ENCODE measurements at regions not wholly inside any gene's neighbourhood (a gene's known extent, or its start where the extent isn't known, plus 50 kb on each side); places are given as distances from the start of the nearest gene placed in this dataset.
A peak's percentile ranks its signal among the peaks of the same experiment; 100 is the strongest.

GRCh38 chr5:18050776-18051175, 416.5 kb downstream of the TAF11L14 start:
- no peak for DNase-seq

DNA sequence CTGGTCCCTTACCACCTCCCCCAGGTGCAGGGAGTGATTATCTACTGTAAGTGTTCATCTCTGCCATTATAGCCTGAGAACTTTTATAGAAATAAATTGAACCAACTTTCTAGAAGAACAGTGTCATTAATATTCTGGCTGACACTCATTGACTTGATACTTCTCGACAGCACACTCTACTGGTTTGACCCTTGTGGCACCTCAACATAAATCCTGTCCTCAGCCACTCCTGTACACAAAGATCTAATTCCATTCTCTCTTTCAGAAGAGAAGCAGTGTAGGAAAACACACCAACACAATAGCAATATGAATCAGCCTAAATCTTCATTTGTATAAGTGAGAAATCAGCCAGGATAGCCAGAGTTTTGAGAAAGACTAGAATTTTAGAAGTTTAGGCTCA, 417.7 kb downstream of the TAF11L14 start:
- DNase-seq, result no peak

GRCh38 chr5:18052569-18052968, 418.3 kb downstream of the TAF11L14 start:
- no peak for DNase-seq

DNA sequence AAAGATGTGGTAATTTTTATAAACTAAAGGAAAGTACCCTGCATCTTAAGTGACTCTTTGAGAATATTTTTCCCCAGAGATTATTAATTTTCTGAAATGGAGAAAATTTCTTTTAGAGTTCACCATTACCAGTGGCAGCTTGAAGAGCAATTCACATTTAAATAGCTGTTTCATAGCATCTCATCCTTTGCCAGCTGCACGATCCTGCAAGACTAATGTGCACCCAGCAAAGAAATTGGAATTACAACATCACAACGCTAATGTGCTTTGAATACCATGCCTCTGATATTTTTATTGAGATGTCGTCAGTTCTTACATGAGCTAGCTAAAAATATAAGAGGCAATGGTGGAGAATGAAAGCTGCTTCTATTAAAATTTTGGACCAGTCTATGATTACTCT, 423.5 kb downstream of the TAF11L14 start:
- DNase-seq, result no peak

- no peak for DNase-seq
These were observed 433.4 kb downstream of the TAF11L14 start for GRCh38 chr5:18067615-18068014.

DNA sequence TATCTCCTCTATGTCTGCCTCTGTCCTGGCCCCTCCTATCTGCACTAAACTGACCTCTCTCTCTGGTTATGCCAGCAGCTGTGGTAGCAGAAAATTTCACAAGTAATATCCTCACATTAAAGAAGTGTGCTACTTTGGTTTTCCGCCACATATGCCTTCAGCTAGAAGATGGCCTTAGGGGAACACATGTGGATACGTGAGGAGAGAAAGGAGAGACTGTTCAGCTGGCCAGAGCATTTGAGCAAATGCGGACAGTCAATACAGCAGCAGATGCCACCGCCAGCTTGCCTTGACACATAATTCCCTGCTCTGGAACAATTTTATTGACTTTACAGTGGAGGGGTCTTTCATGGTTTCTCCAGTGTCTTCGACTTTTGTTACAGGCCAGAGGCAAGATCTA, 434.6 kb downstream of the TAF11L14 start:
- DNase-seq, result no peak

DNA sequence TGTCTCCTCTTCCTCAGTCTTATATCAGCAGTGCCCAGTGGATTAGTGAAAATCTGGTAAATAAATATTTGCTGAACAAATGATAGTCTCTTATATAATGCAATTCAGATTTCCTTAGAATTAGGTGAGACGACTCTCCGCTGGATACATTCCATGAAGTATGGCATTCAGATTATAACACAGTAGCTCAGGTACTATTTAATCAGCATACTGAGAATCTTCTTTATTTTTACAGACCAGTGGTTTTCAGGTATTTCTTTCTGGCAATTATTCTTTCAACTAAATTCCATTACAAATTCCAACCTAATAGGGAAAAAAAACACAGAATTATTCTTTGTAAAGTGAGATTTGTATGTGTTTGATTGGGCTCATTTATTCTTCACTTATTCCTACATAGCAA, 435.5 kb downstream of the TAF11L14 start:
- no peak for DNase-seq

DNA sequence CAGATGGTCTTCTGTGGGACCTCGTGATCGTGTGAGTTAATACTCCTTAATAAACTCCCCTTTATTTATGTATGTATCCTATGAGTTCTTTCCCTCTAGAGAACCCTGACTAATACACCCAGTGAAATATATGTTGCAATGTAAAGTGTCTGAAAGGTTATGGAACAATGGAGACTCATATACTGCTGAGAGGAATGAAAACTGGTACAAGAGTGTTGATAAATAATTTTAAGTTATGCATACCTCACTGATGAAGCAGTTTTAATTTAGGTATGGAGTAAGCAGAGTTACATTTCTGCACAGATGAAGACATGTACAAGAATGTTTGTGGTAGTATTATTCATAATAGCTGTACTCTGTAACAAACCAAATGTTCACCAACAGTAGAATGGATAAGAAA, 438.3 kb downstream of the TAF11L14 start:
- DNase-seq, result no peak

DNA sequence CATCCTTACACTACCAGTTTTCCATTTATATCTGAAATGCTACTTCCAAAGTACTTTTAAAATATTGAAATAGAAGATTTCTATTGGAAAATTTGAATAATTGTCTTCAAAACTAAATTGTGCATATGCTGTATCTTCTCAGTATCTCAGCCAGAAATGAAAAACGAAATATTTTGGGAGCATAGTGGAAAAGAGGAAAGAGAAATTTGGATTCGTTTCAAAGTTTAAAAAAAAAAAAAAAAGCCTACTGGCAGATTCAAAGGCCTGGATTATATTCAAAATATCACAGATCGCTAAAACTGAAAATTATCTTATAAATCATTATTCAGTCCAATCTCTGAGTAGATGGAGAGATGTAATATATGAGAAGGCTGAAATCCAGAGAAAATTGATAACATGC, 440.7 kb downstream of the TAF11L14 start:
- no peak for DNase-seq

DNA sequence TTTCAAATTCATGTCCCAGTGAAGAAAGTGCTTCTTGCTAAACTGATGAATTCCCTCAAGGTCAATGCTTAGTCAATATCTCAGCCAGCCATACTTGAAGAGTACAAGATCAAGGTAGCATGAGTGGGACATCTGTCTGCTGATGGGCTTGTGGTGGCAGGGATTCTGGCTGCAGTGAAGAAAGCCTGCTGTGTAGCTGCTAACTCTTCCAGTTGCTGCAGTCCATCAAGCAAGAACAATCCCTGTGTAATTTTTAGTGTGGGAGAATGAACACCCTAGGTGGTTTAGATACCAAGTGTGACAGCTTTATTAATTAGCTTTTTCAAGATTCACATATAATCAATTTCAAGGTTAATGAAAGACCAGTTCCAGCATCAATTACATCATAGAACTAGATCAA, 443.9 kb downstream of the TAF11L14 start:
- DNase-seq, result no peak

GRCh38 chr5:18079831-18080230, 445.6 kb downstream of the TAF11L14 start:
- no peak for DNase-seq

GRCh38 chr5:18088020-18088579, 453.8 kb downstream of the TAF11L14 start:
- DNase-seq, result no peak

- no peak for DNase-seq
These were observed 455.9 kb downstream of the TAF11L14 start for GRCh38 chr5:18090177-18090576.

DNA sequence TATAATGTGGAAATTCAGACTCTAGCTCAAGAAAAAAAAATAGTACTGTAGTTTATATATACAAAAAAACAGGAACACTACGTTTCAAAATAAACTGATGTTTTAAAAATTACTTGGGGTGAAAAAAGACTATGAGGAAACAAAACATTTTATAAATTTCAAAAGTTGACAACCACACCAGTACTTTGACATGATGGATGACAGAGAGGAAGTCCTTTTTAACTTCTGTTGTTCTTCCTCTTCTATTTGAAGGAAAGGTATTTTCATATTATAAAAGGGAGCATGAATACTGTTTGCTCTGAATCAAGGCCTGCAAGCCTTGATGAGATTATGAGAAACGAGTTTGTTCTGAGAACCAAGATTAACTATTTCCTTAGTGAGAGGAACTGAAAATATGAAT, 456.9 kb downstream of the TAF11L14 start:
- DNase-seq, result peak in 1 of 2 donors; percentile 31

DNA sequence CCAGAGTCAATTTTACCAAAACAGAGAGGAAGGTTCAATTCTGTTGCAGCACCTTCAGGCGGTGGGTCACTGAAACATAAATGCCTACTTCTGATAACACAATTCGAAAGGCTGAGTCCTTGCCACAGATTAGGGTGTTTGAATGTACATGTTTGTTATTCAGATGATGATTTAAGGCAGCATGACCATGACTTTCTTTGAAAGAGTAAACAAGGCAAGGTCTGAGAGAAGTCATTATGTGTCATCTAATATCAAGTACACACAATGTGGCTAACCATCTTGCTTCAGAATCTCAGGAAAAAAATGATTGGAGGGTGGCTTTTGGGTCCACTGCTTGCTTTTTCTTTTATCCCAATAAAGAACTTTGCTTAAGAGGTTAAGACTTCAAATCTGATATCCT, 457.5 kb downstream of the TAF11L14 start:
- DNase-seq, result no peak

GRCh38 chr5:18095061-18095460, 460.8 kb downstream of the TAF11L14 start:
- no peak for DNase-seq

GRCh38 chr5:18097817-18098216, 463.6 kb downstream of the TAF11L14 start:
- DNase-seq, result no peak

- DNase-seq, result no peak
These were observed 464.4 kb downstream of the TAF11L14 start for GRCh38 chr5:18098691-18099090.

GRCh38 chr5:18099261-18099660, 465.0 kb downstream of the TAF11L14 start:
- DNase-seq, result no peak

DNA sequence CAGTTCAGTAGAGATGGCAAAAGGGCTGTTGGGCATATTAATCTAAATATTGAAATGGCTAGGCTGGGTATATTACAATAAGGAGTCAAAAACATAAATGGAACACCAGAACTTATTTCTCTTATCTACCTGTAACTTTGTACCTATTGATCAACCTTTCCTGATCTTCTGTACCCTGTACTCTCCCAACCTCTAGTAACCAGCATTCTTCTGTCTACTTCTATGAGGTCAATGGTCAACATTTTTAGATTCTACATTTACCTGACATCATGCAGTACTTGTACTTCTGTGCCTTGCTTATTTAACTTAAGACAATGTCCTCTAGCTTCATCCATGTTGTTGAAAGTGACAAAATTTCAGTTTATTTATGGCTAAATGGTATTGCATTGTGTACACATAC, 467.3 kb downstream of the TAF11L14 start:
- no peak for DNase-seq

DNA sequence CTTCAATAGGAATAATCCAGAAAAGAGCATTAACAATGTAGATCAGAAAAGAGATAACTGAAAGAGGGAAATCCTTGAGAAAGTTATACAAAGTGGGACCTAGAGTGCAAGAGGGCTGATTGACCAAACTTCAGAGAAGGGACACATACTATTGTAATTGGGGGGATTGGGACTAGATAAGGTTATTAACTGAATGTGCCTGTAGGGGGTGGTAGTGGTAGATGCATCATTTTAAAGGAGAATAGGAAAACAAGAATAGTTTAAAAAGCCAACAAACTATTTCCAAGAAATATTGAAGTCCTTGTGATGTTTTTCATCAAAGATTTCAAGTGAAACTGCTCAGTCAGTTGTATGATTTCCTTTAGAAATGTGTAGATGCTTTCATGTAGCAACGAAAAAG, 468.5 kb downstream of the TAF11L14 start:
- DNase-seq, result no peak

- no peak for DNase-seq
These were observed 471.2 kb downstream of the TAF11L14 start for GRCh38 chr5:18105449-18105848.

- no peak for DNase-seq
These were observed 477.7 kb downstream of the TAF11L14 start for GRCh38 chr5:18111906-18112465.

DNA sequence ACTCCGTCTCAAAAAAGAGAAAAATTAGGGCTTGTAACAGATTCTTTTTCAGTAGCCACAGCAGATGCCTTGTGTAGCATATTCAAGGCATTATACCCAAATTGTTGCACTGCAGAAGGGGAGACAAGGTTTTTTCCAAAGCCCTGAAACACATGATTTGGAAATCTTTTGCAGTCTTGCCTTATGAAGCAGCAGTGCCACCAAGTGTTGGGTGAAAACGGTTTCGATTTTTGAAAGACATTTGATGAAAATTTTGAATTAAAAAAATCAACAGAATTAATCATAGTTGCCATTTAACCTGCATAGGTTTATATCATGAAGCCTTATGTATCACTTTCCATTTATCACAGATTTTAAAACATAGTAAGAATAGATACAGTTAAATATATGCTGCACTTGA, 479.5 kb downstream of the TAF11L14 start:
- DNase-seq, result peak; percentile 8 to 25

DNA sequence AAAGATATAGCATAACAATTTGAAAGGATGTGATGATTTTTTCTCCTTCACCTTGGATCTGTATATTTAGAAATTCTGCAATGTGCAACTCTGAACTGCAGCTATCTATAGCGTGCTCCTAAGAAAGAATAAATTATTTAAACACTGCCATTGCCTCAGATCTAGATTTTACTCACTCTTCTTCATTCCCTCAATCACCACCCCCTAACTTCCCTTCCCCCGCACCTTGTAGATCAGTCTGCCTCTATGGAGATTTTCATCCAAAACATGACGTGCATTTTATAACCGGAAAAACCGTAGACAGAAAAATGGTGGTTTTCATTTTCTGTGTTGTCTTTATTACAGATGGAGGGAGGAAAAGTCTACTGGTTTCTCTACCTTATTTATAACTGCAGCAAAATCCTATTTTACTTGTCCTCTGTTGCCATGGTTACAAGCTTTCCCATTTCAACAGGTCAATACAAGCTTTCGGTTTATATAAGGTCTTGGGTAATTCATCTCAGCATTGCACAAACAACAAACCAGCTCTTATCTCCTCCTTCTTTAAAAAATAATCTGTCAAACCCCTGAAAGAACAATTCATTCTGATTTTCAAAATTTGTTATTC, 480.0 kb downstream of the TAF11L14 start:
- DNase-seq, result no peak

All from inflammatory macrophage (primary cell).